ENCODE measurements at regions not wholly inside any gene's neighbourhood (a gene's known extent, or its start where the extent isn't known, plus 50 kb on each side); places are given as distances from the start of the nearest gene placed in this dataset.

GRCh38 chr9:115397591-115398312 lies 279.8 kb upstream of the TNC start:
- no peak for TF ChIP-seq CTCF (IDR thresholded peaks at IDR 0.05)
- TF ChIP-seq ZFX (IDR thresholded peaks at IDR 0.05; ENCODE audit: borderline replicate concordance): no peak

Measured in 22Rv1 (cell line).